K562 (cell line): ENCODE measurements at regions not wholly inside any gene's neighbourhood (a gene's known extent, or its start where the extent isn't known, plus 50 kb on each side); places are given as distances from the start of the nearest gene placed in this dataset.

Experiments used
- NFIC ChIP-seq: fragments of 450-650 bp; IDR thresholded peaks from 2 replicates; pipeline ENCODE4 v1.6.1; 2017; ENCODE audit warnings: mild to moderate bottlenecking, inconsistent platforms
- RAD21 ChIP-seq, 2 experiments: fragments of 250-450 bp in 1 of 2; fragments of 450-650 bp in 1 of 2; sonication (Bioruptor Pico) in 1 of 2; formaldehyde crosslinking in 1 of 2; IDR thresholded peaks in 1 of 2; conservative IDR thresholded peaks in 1 of 2; 2 replicates each; pipeline versions ENCODE4 v1.4.0 to v1.8.0; 2020 to 2022; ENCODE audit warnings: mild to moderate bottlenecking in 2 of 2, moderate library complexity in 1 of 2
- SMC3 ChIP-seq: conservative IDR thresholded peaks from 2 replicates; pipeline ENCODE4 v1.6.1; 2011; ENCODE audit warnings: low read depth, low read length, improper control_type of control experiment; ENCODE audit not compliant: insufficient read depth
- STAG1 ChIP-seq: sonication (generic); formaldehyde crosslinking; IDR thresholded peaks from 2 replicates; pipeline ENCODE4 v1.5.0; 2020; ENCODE audit warnings: missing genetic modification reagents, borderline replicate concordance
- ZNF282 ChIP-seq: sonication (generic); formaldehyde crosslinking; IDR thresholded peaks from 2 replicates; pipeline ENCODE4 v1.8.1; 2023; ENCODE audit warnings: missing genetic modification reagents
- TF ChIP-seq, protein P1 (sequence below), 3 experiments: IDR thresholded peaks in 2 of 3; conservative IDR thresholded peaks in 1 of 3; 2 replicates each; pipeline ENCODE4 v1.5.1; 2011 to 2012; ENCODE audit warnings: low read length in 3 of 3, mild to moderate bottlenecking in 3 of 3, control low read depth in 2 of 3, improper control_type of control experiment in 1 of 3, inconsistent platforms in 1 of 3, low read depth in 1 of 3, mixed read lengths in 1 of 3, moderate library complexity in 1 of 3; ENCODE audit not compliant: insufficient read depth in 2 of 3
- TF ChIP-seq, protein P2 (sequence below): fragments of 450-650 bp; formaldehyde crosslinking; IDR thresholded peaks from 2 replicates; pipeline ENCODE4 v1.4.0; 2020; ENCODE audit warnings: mild to moderate bottlenecking, moderate library complexity
- TF ChIP-seq, protein P3 (sequence below): fragments of 450-650 bp; IDR thresholded peaks from 2 replicates; pipeline ENCODE4 v1.6.1; 2016; ENCODE audit warnings: low read depth, mild to moderate bottlenecking, moderate library complexity
- TF ChIP-seq, protein P4 (sequence below): fragments of 450-650 bp; IDR thresholded peaks from 2 replicates; pipeline ENCODE4 v1.6.1; 2018; ENCODE audit not compliant: partially characterized antibody
- TF ChIP-seq, protein P5 (sequence below): sonication (generic); formaldehyde crosslinking; IDR thresholded peaks from 2 replicates; pipeline ENCODE4 v1.8.1; 2023; ENCODE audit warnings: mild to moderate bottlenecking, missing genetic modification reagents

DNA sequence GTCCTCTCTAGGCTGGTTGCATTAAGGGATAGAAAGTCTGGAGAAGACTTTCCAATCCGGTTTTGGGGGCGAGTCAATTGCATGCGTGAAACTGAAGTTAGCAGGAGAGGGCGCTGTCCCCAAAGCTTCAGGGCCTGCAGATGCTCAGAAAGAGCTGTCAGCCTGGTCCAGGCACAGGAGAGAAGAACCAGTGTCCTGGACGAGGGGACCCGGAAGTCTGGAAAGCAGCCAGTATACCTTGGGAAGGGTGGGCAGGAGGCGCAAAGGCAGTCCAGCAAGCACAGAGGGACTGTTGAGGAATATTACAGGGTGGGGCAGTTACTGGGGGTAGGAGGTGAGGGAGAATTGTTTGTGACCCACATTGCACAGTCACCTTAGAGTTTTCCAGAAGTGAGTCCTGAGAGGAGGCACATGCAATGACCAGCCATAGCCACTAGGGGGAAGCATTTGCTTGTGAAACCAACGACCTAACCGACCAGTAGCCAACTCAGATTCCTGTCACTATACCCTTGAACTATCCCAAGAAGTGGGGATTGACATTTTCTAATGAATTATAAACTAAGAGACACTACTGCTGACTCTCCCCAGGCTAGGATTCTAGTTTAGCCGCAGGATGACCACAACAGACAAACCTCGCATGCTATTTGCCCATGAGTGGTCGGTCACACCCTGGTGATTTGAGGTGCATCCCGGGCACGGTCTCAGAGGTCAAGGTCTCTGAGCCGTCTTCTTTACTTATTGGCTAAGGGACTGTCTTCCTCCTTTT, 172.8 kb downstream of the RDH14 start (continued):
- TF ChIP-seq, protein P1, sequence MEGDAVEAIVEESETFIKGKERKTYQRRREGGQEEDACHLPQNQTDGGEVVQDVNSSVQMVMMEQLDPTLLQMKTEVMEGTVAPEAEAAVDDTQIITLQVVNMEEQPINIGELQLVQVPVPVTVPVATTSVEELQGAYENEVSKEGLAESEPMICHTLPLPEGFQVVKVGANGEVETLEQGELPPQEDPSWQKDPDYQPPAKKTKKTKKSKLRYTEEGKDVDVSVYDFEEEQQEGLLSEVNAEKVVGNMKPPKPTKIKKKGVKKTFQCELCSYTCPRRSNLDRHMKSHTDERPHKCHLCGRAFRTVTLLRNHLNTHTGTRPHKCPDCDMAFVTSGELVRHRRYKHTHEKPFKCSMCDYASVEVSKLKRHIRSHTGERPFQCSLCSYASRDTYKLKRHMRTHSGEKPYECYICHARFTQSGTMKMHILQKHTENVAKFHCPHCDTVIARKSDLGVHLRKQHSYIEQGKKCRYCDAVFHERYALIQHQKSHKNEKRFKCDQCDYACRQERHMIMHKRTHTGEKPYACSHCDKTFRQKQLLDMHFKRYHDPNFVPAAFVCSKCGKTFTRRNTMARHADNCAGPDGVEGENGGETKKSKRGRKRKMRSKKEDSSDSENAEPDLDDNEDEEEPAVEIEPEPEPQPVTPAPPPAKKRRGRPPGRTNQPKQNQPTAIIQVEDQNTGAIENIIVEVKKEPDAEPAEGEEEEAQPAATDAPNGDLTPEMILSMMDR (IDR thresholded peaks at IDR 0.05 in 2 of 3, conservative IDR thresholded peaks at IDR 0.05 in 1 of 3; ENCODE audit: insufficient read depth in 2 of 3, low read depth in 1 of 3, low read length in 3 of 3), result peak; percentile 72 to 87 (median 85)
- TF ChIP-seq ZNF282 (CRISPR knock-in tag), result no peak
- TF ChIP-seq NFIC, result 0 out of 2 replicates have a peak, but pooled peaks have one; percentile 9
- peak; percentile 59; the same call in 1 of the 2 replicates for TF ChIP-seq STAG1
- TF ChIP-seq SMC3, result peak; percentile 51
- TF ChIP-seq, protein P2, sequence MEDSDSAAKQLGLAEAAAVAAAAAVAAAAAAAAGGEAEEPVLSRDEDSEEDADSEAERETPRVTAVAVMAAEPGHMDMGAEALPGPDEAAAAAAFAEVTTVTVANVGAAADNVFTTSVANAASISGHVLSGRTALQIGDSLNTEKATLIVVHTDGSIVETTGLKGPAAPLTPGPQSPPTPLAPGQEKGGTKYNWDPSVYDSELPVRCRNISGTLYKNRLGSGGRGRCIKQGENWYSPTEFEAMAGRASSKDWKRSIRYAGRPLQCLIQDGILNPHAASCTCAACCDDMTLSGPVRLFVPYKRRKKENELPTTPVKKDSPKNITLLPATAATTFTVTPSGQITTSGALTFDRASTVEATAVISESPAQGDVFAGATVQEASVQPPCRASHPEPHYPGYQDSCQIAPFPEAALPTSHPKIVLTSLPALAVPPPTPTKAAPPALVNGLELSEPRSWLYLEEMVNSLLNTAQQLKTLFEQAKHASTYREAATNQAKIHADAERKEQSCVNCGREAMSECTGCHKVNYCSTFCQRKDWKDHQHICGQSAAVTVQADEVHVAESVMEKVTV (CRISPR knock-in tag), result peak; percentile 32; the same call in 1 of the 2 replicates
- TF ChIP-seq, protein P3, sequence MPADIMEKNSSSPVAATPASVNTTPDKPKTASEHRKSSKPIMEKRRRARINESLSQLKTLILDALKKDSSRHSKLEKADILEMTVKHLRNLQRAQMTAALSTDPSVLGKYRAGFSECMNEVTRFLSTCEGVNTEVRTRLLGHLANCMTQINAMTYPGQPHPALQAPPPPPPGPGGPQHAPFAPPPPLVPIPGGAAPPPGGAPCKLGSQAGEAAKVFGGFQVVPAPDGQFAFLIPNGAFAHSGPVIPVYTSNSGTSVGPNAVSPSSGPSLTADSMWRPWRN, result no peak
- TF ChIP-seq, protein P4, sequence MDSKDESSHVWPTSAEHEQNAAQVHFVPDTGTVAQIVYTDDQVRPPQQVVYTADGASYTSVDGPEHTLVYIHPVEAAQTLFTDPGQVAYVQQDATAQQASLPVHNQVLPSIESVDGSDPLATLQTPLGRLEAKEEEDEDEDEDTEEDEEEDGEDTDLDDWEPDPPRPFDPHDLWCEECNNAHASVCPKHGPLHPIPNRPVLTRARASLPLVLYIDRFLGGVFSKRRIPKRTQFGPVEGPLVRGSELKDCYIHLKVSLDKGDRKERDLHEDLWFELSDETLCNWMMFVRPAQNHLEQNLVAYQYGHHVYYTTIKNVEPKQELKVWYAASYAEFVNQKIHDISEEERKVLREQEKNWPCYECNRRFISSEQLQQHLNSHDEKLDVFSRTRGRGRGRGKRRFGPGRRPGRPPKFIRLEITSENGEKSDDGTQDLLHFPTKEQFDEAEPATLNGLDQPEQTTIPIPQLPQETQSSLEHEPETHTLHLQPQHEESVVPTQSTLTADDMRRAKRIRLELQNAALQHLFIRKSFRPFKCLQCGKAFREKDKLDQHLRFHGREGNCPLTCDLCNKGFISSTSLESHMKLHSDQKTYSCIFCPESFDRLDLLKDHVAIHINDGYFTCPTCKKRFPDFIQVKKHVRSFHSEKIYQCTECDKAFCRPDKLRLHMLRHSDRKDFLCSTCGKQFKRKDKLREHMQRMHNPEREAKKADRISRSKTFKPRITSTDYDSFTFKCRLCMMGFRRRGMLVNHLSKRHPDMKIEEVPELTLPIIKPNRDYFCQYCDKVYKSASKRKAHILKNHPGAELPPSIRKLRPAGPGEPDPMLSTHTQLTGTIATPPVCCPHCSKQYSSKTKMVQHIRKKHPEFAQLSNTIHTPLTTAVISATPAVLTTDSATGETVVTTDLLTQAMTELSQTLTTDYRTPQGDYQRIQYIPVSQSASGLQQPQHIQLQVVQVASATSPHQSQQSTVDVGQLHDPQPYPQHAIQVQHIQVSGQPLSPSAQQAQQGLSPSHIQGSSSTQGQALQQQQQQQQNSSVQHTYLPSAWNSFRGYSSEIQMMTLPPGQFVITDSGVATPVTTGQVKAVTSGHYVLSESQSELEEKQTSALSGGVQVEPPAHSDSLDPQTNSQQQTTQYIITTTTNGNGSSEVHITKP, result peak; percentile 34
- TF ChIP-seq, protein P5, sequence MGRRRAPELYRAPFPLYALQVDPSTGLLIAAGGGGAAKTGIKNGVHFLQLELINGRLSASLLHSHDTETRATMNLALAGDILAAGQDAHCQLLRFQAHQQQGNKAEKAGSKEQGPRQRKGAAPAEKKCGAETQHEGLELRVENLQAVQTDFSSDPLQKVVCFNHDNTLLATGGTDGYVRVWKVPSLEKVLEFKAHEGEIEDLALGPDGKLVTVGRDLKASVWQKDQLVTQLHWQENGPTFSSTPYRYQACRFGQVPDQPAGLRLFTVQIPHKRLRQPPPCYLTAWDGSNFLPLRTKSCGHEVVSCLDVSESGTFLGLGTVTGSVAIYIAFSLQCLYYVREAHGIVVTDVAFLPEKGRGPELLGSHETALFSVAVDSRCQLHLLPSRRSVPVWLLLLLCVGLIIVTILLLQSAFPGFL (CRISPR knock-in tag), result no peak
- TF ChIP-seq RAD21 (CRISPR knock-in tag; conservative IDR thresholded peaks at IDR 0.05 in 1 of 2, IDR thresholded peaks at IDR 0.05 in 1 of 2), result peak; percentile 68 to 73
- TF ChIP-seq, all 486 proteins: peak for 9
